CD4-positive, alpha-beta T cell (primary cell): ENCODE measurements at regions not wholly inside any gene's neighbourhood (a gene's known extent, or its start where the extent isn't known, plus 50 kb on each side); places are given as distances from the start of the nearest gene placed in this dataset.

Experiments used
- ATAC-seq: fragments of 200-7000 bp; cut with Tn5 transposase; one replicate; pipeline ENCODE4 v1.10.0; 2022; ENCODE audit warnings: mild to moderate bottlenecking; ENCODE audit not compliant: poor library complexity
- CTCF ChIA-PET: fragments of 350-600 bp; sonication (Branson Sonifier 250); formaldehyde crosslinking; loops from one replicate; lab custom pipeline; 2021; ENCODE audit warnings: antibody characterized with exemption, inconsistent platforms; lab: Charles Lee
- POLR2A ChIA-PET: fragments of 350-600 bp; sonication (Branson Sonifier 250); formaldehyde crosslinking; loops from one replicate; lab custom pipeline; 2021; ENCODE audit warnings: antibody characterized with exemption, inconsistent platforms; lab: Charles Lee
- DNase-seq, 14 experiments: peaks; one replicate each; pipeline ENCODE4 v3.0.0-alpha.2; 2013 to 2020; ENCODE audit warnings: mixed read lengths in 2 of 14
- H3K27ac ChIP-seq, 2 donors: one replicate each; pipeline versions ENCODE4 v1.5.1 to v1.7.0; 2013; ENCODE audit warnings: low read length in 2 of 2, low read depth in 1 of 2, mild to moderate bottlenecking in 1 of 2
- H3K27me3 ChIP-seq, 2 experiments: 1 replicate in 1 of 2; 2 replicates in 1 of 2; pipeline versions ENCODE4 v1.6.1 to v1.7.0; 2013; ENCODE audit warnings: low read length in 2 of 2, control low read depth in 1 of 2, mild to moderate bottlenecking in 1 of 2, moderate library complexity in 1 of 2; ENCODE audit not compliant: insufficient read depth in 2 of 2, control insufficient read depth in 1 of 2
- H3K36me3 ChIP-seq: one replicate; pipeline ENCODE4 v1.6.1; 2013; ENCODE audit warnings: low read length, control low read depth; ENCODE audit not compliant: insufficient read depth
- H3K4me1 ChIP-seq: one replicate; pipeline ENCODE4 v1.6.1; 2013; ENCODE audit warnings: low read length, control low read depth; ENCODE audit not compliant: insufficient read depth
- H3K4me3 ChIP-seq: one replicate; pipeline ENCODE4 v1.5.1; 2013; ENCODE audit warnings: mild to moderate bottlenecking, low read length, moderate library complexity
- H3K9me3 ChIP-seq, 2 experiments: 1 replicate in 1 of 2; 2 replicates in 1 of 2; pipeline versions ENCODE4 v1.6.1 to v1.7.0; 2013; ENCODE audit warnings: low read length in 2 of 2, mild to moderate bottlenecking in 2 of 2, control low read depth in 1 of 2, moderate library complexity in 1 of 2; ENCODE audit not compliant: control insufficient read depth in 1 of 2, insufficient read depth in 1 of 2
- H3K27ac Mint-ChIP-seq: one replicate; pipeline ENCODE4 v1.8.0; 2020; ENCODE audit warnings: mixed read lengths
- H3K27me3 Mint-ChIP-seq: one replicate; pipeline ENCODE4 v1.8.0; 2021; ENCODE audit warnings: mixed read lengths
- H3K36me3 Mint-ChIP-seq: one replicate; pipeline ENCODE4 v1.8.0; 2021; ENCODE audit warnings: low read depth, mixed read lengths
- H3K4me1 Mint-ChIP-seq: one replicate; pipeline ENCODE4 v1.8.0; 2021; ENCODE audit warnings: low read depth, mixed read lengths
- H3K4me3 Mint-ChIP-seq: one replicate; pipeline ENCODE4 v1.8.0; 2020; ENCODE audit warnings: mild to moderate bottlenecking, mixed read lengths
- H3K9me3 Mint-ChIP-seq: one replicate; pipeline ENCODE4 v1.8.0; 2020; ENCODE audit warnings: mixed read lengths
- CTCF ChIP-seq: fragments of 200-600 bp; IDR thresholded peaks from one replicate; pipeline ENCODE4 v1.8.0; 2022; ENCODE audit warnings: antibody characterized with exemption, mild to moderate bottlenecking
- intact Hi-C, 2 experiments: fragments of 100-400 bp; cut with DNase I in 1 of 2; cut with micrococcal nuclease in 1 of 2; formaldehyde crosslinking; loops; one replicate each; pipeline versions ENCODE4 v1.15.1 to v1.9.0; 2023 to 2025; cut with DNase I, micrococcal nuclease

- peaks cover 9% of the 10 kb centered on the region for H3K4me1 ChIP-seq
- no peaks in the 10 kb centered on the region for H3K27me3 ChIP-seq
- no peaks in the 10 kb centered on the region for H3K9me3 ChIP-seq
- Mint-ChIP-seq H3K9me3 (no peaks in the 10 kb centered on the region), H3K27ac (peak overlapping the region; percentile 78), H3K4me1 (peaks cover 22% of the 10 kb centered on the region), H3K36me3 (peaks cover 13% of the 10 kb centered on the region), H3K27me3 (no peaks in the 10 kb centered on the region), H3K4me3 (peak overlapping the region; percentile 91)
- no peaks in the 10 kb centered on the region for H3K36me3 ChIP-seq
- ChIA-PET POLR2A (interaction anchor here (0.5 to 2.5 kb wide), 6 partner anchors 11 to 164 kb away, joined by 3 to 22 read pairs (median 3); no protein-coding TSS in a partner anchor), CTCF (interaction anchor here (1.9 kb wide), 1 partner anchor 10 kb away, joined by 4 read pairs; no protein-coding TSS in a partner anchor)
- intact Hi-C loops, result loop anchor here (5.0 to 10.0 kb wide), 2 partner anchors 151 to 182 kb away; no protein-coding TSS in a partner anchor
- no peak overlapping the region for H3K27ac ChIP-seq
- no peak for DNase-seq
- ATAC-seq, result no peak
- peak overlapping the region; percentile 70 for H3K4me3 ChIP-seq
- TF ChIP-seq CTCF, result no peak
Measured at GRCh38 chr2:144333143-144333555, 186.8 kb downstream of the ZEB2 start.

DNA sequence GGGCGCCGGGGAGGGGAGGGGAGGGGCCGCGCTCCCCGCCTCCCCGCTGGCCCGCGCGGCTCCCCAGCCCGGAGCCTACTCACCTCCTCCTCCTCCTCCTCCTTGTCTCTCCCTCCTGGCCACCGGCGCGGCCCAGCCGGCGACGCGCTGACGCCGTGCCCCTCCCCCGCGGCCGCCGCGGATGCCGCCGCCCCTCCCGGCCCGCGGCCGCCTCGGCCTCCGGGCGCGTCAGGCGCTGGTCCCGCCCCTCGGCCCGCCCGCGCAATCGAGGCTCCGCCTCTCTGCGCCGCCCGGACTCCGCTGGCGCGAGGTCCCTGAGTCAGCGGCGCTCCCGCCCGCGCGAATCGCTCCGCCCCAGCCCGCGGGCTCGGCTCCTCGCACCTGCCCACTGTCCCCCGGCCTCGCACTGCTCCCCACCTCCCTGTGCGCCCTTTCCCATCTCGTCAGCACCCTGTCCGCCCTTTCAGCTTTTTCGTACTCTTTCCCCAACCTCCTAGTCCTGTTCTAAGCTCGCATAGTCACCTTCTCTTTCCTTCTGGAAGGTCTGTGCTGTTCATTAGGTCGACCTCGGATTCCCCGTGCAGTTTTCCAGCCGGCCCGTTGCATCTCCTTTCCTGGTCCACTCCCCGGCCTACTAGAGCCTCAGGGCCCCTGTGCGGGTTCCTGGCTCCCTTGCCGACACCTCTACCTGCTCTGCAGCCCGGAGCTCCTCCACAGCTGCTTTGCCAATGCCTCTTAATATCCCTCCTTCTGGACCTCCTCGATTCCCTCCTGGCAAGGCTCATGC, 187.4 kb downstream of the ZEB2 start:
- Mint-ChIP-seq H3K9me3 (no peaks in the 10 kb centered on the region), H3K36me3 (peaks cover 13% of the 10 kb centered on the region), H3K27me3 (no peaks in the 10 kb centered on the region), H3K4me3 (peak overlapping the region; percentile 91), H3K27ac (peak overlapping the region; percentile 78), H3K4me1 (peaks cover 22% of the 10 kb centered on the region)
- POLR2A ChIA-PET, result interaction anchor here (0.5 to 2.5 kb wide), 7 partner anchors 8 to 164 kb away, joined by 3 to 22 read pairs (median 3); no protein-coding TSS in a partner anchor
- Histone ChIP-seq H3K27me3 (no peaks in the 10 kb centered on the region), H3K27ac (no peak overlapping the region), H3K4me3 (peak overlapping the region; percentile 70), H3K36me3 (no peaks in the 10 kb centered on the region), H3K4me1 (peaks cover 9% of the 10 kb centered on the region), H3K9me3 (no peaks in the 10 kb centered on the region)
- CTCF ChIA-PET, result interaction anchor here (1.9 kb wide), 1 partner anchor 10 kb away, joined by 4 read pairs; no protein-coding TSS in a partner anchor
- ATAC-seq, result peak; percentile 86
- DNase-seq, result peak; percentile 64 to 96 (median 82)
- TF ChIP-seq CTCF, result no peak
- intact Hi-C loops, result loop anchor here (5.0 to 10.0 kb wide), 2 partner anchors 150 to 182 kb away; no protein-coding TSS in a partner anchor

DNA sequence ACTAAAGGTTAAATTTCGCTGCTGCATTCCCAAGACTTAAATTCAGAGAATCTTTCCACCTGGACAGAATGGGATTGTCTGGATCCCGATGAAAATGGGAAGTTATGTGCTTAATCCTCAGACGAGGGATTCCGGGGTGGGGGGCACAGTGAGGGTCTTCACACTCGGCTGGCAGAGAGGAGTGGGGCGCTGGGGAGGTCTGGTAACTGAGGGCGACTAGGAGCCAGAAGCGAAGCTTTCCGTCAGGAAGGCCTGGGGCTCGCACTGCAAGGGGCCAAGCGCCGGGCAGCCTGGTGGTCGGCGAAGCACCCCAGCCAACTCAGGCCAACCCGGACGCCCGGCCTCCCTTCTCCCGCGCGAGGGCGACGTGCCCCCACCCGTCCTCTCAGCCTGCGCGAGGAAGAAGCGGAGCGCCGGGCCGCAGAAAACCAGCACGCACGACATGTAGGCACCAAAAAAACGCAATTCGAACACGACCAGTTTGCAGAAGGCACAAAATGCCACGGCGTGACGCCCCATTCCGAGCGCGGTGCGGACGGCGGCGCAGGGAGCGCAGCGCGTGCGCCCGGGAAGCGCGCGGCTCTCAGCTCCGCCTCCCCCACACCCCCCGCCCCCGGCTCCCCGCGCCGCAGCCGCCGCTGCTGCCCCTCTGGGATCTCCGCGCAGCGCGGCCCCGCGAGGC, 188.1 kb downstream of the ZEB2 start:
- intact Hi-C loops, result loop anchor here (5.0 to 10.0 kb wide), 2 partner anchors 150 to 183 kb away; no protein-coding TSS in a partner anchor
- TF ChIP-seq CTCF, result no peak
- no peaks in the 10 kb centered on the region for H3K27me3 ChIP-seq
- Mint-ChIP-seq H3K27me3 (no peaks in the 10 kb centered on the region), H3K9me3 (no peaks in the 10 kb centered on the region), H3K27ac (peak overlapping the region; percentile 87), H3K4me1 (peaks cover 22% of the 10 kb centered on the region), H3K36me3 (peaks cover 13% of the 10 kb centered on the region), H3K4me3 (peak overlapping the region; percentile 95)
- ChIA-PET POLR2A (interaction anchor here (0.8 to 2.5 kb wide), 4 partner anchors 9 to 148 kb away, joined by 3 to 22 read pairs (median 5); no protein-coding TSS in a partner anchor), CTCF (interaction anchor here (1.0 kb wide), 1 partner anchor 10 kb away, joined by 3 read pairs; no protein-coding TSS in a partner anchor)
- ATAC-seq (peak; percentile 69), DNase-seq (peak in 5 of 14 experiments; percentile 40 to 90 (median 70))
- H3K27ac ChIP-seq, result no peak overlapping the region
- H3K9me3 ChIP-seq, result no peaks in the 10 kb centered on the region
- peak overlapping the region; percentile 71 for H3K4me3 ChIP-seq
- peaks cover 9% of the 10 kb centered on the region for H3K4me1 ChIP-seq
- no peaks in the 10 kb centered on the region for H3K36me3 ChIP-seq
